ENCODE measurements at regions not wholly inside any gene's neighbourhood (a gene's known extent, or its start where the extent isn't known, plus 50 kb on each side); places are given as distances from the start of the nearest gene placed in this dataset.

DNA sequence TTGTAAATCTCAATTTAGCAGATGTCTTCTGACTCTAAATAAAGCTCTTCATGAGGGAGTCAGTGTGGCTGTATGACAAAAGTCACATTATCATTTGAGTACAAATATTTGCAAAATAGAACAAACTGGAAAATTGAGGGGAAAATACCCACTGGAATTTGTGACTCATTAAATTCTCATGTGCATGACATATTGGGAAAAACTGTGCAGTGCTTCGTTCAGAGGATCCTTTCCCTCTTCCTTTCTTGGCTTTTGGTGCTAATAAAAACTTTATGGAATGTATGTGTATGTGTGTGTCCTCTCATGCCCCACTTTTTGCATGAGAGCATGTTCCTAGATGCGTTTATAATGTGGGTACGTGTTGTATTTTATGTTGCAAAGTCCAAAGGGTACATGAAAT is 267.8 kb downstream of the KTN1 start:
- Mint-ChIP-seq H3K27ac (ENCODE audit: unreplicated experiment) (no peak overlapping the region), H3K9me3 (ENCODE audit: unreplicated experiment) (no peaks in the 10 kb centered on the region), H3K4me1 (ENCODE audit: unreplicated experiment) (peaks cover 7% of the 10 kb centered on the region), H3K4me3 (ENCODE audit: unreplicated experiment) (no peak overlapping the region), H3K27me3 (ENCODE audit: unreplicated experiment) (no peaks in the 10 kb centered on the region), H3K36me3 (ENCODE audit: low read depth, unreplicated experiment) (no peaks in the 10 kb centered on the region)
- TF ChIP-seq, protein P1, sequence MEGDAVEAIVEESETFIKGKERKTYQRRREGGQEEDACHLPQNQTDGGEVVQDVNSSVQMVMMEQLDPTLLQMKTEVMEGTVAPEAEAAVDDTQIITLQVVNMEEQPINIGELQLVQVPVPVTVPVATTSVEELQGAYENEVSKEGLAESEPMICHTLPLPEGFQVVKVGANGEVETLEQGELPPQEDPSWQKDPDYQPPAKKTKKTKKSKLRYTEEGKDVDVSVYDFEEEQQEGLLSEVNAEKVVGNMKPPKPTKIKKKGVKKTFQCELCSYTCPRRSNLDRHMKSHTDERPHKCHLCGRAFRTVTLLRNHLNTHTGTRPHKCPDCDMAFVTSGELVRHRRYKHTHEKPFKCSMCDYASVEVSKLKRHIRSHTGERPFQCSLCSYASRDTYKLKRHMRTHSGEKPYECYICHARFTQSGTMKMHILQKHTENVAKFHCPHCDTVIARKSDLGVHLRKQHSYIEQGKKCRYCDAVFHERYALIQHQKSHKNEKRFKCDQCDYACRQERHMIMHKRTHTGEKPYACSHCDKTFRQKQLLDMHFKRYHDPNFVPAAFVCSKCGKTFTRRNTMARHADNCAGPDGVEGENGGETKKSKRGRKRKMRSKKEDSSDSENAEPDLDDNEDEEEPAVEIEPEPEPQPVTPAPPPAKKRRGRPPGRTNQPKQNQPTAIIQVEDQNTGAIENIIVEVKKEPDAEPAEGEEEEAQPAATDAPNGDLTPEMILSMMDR (IDR thresholded peaks at IDR 0.05; ENCODE audit: unreplicated experiment) = no peak
- DNase-seq (ENCODE audit: low spot score) = no peak

DNA sequence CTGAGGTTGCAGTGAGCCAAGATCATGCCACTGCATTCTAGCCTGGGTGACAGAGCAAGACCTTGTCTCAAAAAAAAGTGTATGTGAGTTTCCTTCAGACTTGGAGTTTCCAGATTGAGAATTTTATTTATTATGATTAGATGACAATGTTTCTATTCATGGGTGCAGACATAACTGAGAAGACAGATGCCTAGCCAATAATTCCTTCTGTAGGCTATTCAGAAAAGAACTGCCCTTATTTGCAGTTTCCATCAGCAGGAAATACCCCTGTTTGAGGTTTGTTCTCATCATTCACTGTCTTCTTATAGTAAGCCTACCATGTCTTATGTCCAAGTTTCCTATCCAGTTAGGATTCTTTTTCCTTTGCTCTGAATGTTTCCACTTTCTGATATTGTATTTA is 269.0 kb downstream of the KTN1 start:
- no peaks in the 10 kb centered on the region for H3K27me3 Mint-ChIP-seq (ENCODE audit: unreplicated experiment)
- no peak overlapping the region for H3K27ac Mint-ChIP-seq (ENCODE audit: unreplicated experiment)
- TF ChIP-seq, protein P1 (IDR thresholded peaks at IDR 0.05; ENCODE audit: unreplicated experiment) = no peak
- H3K9me3 Mint-ChIP-seq (ENCODE audit: unreplicated experiment) = no peaks in the 10 kb centered on the region
- H3K4me3 Mint-ChIP-seq (ENCODE audit: unreplicated experiment) = no peak overlapping the region
- H3K36me3 Mint-ChIP-seq (ENCODE audit: low read depth, unreplicated experiment) = no peaks in the 10 kb centered on the region
- H3K4me1 Mint-ChIP-seq (ENCODE audit: unreplicated experiment) = peaks cover 7% of the 10 kb centered on the region
- DNase-seq (ENCODE audit: low spot score) = no peak

DNA sequence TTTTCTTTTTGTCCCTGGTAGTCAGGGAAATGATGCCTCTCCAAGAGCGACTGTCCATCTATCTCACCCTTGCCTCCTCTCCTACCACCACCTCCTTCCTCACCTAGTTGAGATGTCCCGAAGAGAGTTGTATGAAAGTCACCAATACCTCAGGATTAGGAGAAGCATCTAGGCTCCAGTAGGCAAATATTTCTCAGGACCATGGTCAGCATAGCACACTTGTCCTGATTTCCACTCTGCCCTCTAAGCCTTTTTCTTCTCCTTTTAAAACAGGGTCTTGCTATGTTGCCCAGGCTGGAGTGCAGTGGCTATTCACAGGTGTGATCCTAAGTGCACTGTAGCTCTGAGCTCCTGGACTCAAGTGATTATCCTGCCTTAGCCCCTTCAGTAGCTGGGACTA is 268.4 kb upstream of the PELI2 start:
- TF ChIP-seq, protein P1 (IDR thresholded peaks at IDR 0.05; ENCODE audit: unreplicated experiment) = no peak
- H3K27me3 Mint-ChIP-seq (ENCODE audit: unreplicated experiment) = no peaks in the 10 kb centered on the region
- H3K27ac Mint-ChIP-seq (ENCODE audit: unreplicated experiment) = no peak overlapping the region
- H3K4me1 Mint-ChIP-seq (ENCODE audit: unreplicated experiment) = peaks cover 7% of the 10 kb centered on the region
- H3K4me3 Mint-ChIP-seq (ENCODE audit: unreplicated experiment) = no peak overlapping the region
- no peaks in the 10 kb centered on the region for H3K9me3 Mint-ChIP-seq (ENCODE audit: unreplicated experiment)
- DNase-seq (ENCODE audit: low spot score) = no peak
- no peaks in the 10 kb centered on the region for H3K36me3 Mint-ChIP-seq (ENCODE audit: low read depth, unreplicated experiment)

DNA sequence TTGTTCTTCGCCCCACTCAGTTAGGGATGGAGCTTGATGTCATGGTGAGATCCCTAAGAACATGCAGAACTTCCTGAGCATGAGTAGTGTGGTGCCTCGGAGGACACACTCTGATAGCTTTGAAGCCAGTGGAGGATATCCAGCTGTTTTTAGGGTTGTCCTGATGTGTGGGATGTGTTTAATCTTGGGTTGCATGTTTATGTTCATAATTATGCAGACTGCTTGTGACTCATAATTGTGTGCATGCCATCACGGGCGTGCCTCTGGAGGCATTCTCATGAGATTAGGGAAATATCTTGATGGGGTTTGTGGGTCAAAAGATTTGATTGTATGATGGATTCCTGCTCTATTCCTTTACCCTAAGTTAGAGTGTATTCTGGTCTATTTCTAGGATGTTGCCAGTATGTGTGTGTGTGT is 267.4 kb upstream of the PELI2 start:
- DNase-seq (ENCODE audit: low spot score) = no peak
- H3K27ac Mint-ChIP-seq (ENCODE audit: unreplicated experiment) = no peak overlapping the region
- TF ChIP-seq, protein P1 (IDR thresholded peaks at IDR 0.05; ENCODE audit: unreplicated experiment) = no peak
- no peaks in the 10 kb centered on the region for H3K36me3 Mint-ChIP-seq (ENCODE audit: low read depth, unreplicated experiment)
- no peaks in the 10 kb centered on the region for H3K9me3 Mint-ChIP-seq (ENCODE audit: unreplicated experiment)
- H3K4me1 Mint-ChIP-seq (ENCODE audit: unreplicated experiment) = peaks cover 7% of the 10 kb centered on the region
- H3K27me3 Mint-ChIP-seq (ENCODE audit: unreplicated experiment) = no peaks in the 10 kb centered on the region
- H3K4me3 Mint-ChIP-seq (ENCODE audit: unreplicated experiment) = no peak overlapping the region

DNA sequence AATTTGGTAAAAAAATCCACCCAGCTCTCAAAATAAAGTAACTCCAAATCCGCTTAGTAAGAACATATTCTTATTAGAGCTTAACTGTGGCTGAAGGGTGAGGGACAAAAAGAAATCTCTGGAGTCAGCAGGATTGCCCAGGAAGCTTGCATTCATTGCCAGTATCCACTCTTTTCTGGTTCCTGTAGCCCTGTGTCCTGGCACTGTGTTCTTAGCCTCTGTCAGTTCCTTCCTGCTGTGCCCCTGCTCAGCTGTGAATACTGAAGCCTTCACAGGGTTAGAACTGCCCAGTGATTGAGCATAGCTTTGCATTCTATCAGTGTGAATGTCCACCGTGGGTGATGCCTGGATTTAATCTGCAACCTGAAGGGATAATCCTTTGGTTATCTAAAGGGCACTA is 266.9 kb upstream of the PELI2 start:
- no peaks in the 10 kb centered on the region for H3K9me3 Mint-ChIP-seq (ENCODE audit: unreplicated experiment)
- peaks cover 7% of the 10 kb centered on the region for H3K4me1 Mint-ChIP-seq (ENCODE audit: unreplicated experiment)
- H3K36me3 Mint-ChIP-seq (ENCODE audit: low read depth, unreplicated experiment) = no peaks in the 10 kb centered on the region
- TF ChIP-seq, protein P1 (IDR thresholded peaks at IDR 0.05; ENCODE audit: unreplicated experiment) = no peak
- H3K27ac Mint-ChIP-seq (ENCODE audit: unreplicated experiment) = no peak overlapping the region
- H3K4me3 Mint-ChIP-seq (ENCODE audit: unreplicated experiment) = no peak overlapping the region
- no peaks in the 10 kb centered on the region for H3K27me3 Mint-ChIP-seq (ENCODE audit: unreplicated experiment)
- DNase-seq (ENCODE audit: low spot score) = no peak
